ENCODE measurements at regions not wholly inside any gene's neighbourhood (a gene's known extent, or its start where the extent isn't known, plus 50 kb on each side); places are given as distances from the start of the nearest gene placed in this dataset.

DNA sequence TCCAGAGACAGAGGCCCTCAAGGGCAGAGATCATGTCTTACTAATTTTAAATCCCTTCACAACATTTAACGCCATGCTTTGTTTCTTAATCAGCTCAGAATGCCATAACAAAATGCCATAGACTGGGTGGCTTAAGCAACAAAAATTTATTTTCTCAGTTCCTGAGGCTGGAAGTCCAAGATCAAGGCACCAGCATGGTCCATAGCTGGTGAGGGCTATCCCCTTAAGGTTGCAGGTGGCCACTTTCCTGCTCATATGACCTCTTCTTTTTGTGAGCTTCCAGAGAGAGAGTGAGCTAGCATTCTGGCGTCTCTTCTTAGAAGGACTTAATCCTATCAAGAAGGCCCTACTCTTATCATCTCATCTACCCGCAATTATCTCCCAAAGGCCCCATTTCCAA, 470.3 kb downstream of the ZNF608 start:
- Histone ChIP-seq H3K27me3 (ENCODE audit: control insufficient read depth in 2 of 2, insufficient read depth in 2 of 2, low read length in 2 of 2) (no peaks in the 10 kb centered on the region), H3K4me1 (ENCODE audit: control insufficient read depth in 2 of 2, insufficient read depth in 2 of 2, low read length in 2 of 2) (peaks cover 0 to 6% of the 10 kb centered on the region in 2 donors), H3K9ac (ENCODE audit: low read depth in 1 of 2, low read length in 2 of 2) (no peak overlapping the region), H3K27ac (ENCODE audit: low read depth in 2 of 2, low read length in 2 of 2) (no peak overlapping the region), H3K9me3 (ENCODE audit: control insufficient read depth in 2 of 2, low read length in 2 of 2) (no peaks in the 10 kb centered on the region), H3K36me3 (ENCODE audit: control insufficient read depth in 2 of 2, insufficient read depth in 2 of 2, low read length in 2 of 2) (no peaks in the 10 kb centered on the region), H3K4me3 (ENCODE audit: low read length in 2 of 2) (no peak overlapping the region)

DNA sequence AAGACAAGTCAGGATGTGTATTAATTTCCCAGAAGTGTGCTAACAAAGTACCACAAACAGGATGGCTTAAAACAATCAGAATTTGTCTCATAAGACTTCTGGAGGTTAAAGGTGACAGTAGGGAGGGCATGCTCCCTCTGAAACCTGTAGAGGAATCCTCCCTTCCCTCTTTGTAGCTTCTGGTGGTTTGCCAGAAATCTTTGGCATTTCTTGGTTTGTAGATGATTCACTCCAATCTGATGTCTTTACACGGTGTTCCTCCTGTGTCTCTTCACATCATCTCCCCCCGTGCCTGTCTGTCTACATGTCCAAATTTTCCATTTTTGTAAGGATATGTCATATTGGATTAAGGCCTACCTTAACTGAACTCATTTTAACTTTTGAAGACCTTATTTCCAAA, 471.5 kb downstream of the ZNF608 start:
- no peaks in the 10 kb centered on the region for H3K36me3 ChIP-seq (ENCODE audit: control insufficient read depth in 2 of 2, insufficient read depth in 2 of 2, low read length in 2 of 2)
- H3K4me1 ChIP-seq (ENCODE audit: control insufficient read depth in 2 of 2, insufficient read depth in 2 of 2, low read length in 2 of 2) = peaks cover 0 to 6% of the 10 kb centered on the region in 2 donors
- no peaks in the 10 kb centered on the region for H3K9me3 ChIP-seq (ENCODE audit: control insufficient read depth in 2 of 2, low read length in 2 of 2)
- no peak overlapping the region for H3K9ac ChIP-seq (ENCODE audit: low read depth in 1 of 2, low read length in 2 of 2)
- H3K27ac ChIP-seq (ENCODE audit: low read depth in 2 of 2, low read length in 2 of 2) = no peak overlapping the region
- no peaks in the 10 kb centered on the region for H3K27me3 ChIP-seq (ENCODE audit: control insufficient read depth in 2 of 2, insufficient read depth in 2 of 2, low read length in 2 of 2)
- H3K4me3 ChIP-seq (ENCODE audit: low read length in 2 of 2) = no peak overlapping the region

DNA sequence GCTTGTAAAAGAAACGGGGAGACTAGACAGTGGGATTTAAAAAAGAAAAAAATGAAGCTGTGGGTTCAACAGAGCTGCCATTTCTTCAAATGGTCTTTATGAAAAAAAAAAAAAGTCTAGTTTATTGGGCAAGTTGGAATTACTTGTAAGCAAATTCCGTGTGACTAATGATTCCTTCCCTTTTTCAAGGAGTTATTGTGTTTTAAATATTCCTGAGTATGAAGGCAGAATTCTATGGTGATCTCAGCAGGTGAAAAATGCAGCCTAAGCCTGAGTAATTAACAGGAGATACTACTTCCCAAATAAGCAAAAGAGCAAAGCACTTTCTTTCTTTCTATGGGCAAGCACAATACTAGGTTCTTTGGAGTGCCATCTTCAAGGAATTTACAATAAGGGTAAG, 481.9 kb downstream of the ZNF608 start:
- H3K27ac ChIP-seq (ENCODE audit: low read depth in 2 of 2, low read length in 2 of 2) = no peak overlapping the region
- no peaks in the 10 kb centered on the region for H3K36me3 ChIP-seq (ENCODE audit: control insufficient read depth in 2 of 2, insufficient read depth in 2 of 2, low read length in 2 of 2)
- no peaks in the 10 kb centered on the region for H3K4me1 ChIP-seq (ENCODE audit: control insufficient read depth in 2 of 2, insufficient read depth in 2 of 2, low read length in 2 of 2)
- no peak overlapping the region for H3K9ac ChIP-seq (ENCODE audit: low read depth in 1 of 2, low read length in 2 of 2)
- H3K9me3 ChIP-seq (ENCODE audit: control insufficient read depth in 2 of 2, low read length in 2 of 2) = no peaks in the 10 kb centered on the region
- no peaks in the 10 kb centered on the region for H3K27me3 ChIP-seq (ENCODE audit: control insufficient read depth in 2 of 2, insufficient read depth in 2 of 2, low read length in 2 of 2)
- H3K4me3 ChIP-seq (ENCODE audit: low read length in 2 of 2) = no peak overlapping the region

DNA sequence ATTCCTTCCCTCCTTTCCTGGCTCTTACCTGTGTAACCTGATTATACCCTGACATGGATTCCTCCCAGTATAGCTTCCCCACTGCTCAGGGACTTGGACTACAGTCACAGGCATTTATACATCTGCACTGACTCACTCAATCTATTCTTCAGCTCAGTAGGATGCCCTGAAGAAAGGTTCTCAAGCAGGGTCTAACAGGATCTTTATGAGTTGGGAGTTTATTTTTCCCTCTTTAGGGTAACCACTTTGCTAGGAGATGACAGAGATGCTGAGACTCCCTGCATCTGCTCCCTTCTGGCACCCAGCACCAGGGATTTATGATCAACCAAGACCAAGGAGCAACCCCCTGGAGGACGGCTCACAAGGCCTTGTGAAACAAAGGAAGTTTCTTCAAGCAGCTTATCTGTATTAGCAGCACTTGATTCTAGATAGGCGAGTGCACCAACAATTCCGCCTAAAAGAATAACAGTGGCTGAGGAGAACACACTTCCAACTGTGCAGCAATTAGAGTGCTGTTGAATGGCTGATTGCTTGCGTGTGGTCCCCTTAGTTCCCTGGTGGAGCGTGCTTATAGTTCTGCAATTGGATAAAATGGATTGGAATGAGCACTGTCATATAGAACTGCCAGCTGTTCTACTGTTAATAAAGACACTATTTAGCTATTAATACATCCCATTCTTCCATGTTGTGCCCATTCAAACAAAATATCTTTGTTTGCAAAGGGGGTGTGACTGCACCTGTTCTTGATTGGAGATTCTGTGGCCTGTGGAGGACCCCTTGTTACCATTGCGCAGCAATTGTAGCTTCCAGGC, 482.6 kb downstream of the ZNF608 start:
- no peaks in the 10 kb centered on the region for H3K4me1 ChIP-seq (ENCODE audit: control insufficient read depth in 2 of 2, insufficient read depth in 2 of 2, low read length in 2 of 2)
- no peak overlapping the region for H3K9ac ChIP-seq (ENCODE audit: low read depth in 1 of 2, low read length in 2 of 2)
- no peaks in the 10 kb centered on the region for H3K9me3 ChIP-seq (ENCODE audit: control insufficient read depth in 2 of 2, low read length in 2 of 2)
- no peaks in the 10 kb centered on the region for H3K36me3 ChIP-seq (ENCODE audit: control insufficient read depth in 2 of 2, insufficient read depth in 2 of 2, low read length in 2 of 2)
- H3K4me3 ChIP-seq (ENCODE audit: low read length in 2 of 2) = no peak overlapping the region
- no peak overlapping the region for H3K27ac ChIP-seq (ENCODE audit: low read depth in 2 of 2, low read length in 2 of 2)
- no peaks in the 10 kb centered on the region for H3K27me3 ChIP-seq (ENCODE audit: control insufficient read depth in 2 of 2, insufficient read depth in 2 of 2, low read length in 2 of 2)

DNA sequence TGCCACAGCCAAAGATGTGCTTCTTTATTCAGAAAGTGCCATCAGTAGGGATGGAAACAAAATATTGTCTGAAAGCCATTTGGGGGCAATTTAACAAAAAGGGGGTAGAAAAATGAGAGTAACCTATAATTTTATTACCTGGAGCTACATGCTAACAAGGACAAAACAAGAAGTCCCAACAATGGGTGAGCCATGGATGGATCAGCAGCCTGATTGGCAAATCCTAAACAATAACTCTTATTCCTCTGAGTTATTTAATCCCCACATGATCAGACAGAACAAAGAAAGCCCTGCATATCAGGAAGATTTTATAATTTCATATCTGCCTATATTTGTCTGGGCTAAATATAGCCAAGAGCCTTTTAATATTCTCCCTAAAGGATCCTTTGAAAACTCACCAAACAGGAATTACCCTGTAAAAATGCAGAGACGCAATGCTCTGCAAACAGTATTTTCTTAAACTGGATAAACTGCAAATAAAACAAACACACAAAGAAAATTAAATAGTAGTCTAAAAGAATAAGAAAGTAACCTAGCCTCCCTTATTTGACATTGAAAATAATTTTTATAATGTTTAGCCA, 483.4 kb downstream of the ZNF608 start:
- Histone ChIP-seq H3K27me3 (ENCODE audit: control insufficient read depth in 2 of 2, insufficient read depth in 2 of 2, low read length in 2 of 2) (no peaks in the 10 kb centered on the region), H3K4me1 (ENCODE audit: control insufficient read depth in 2 of 2, insufficient read depth in 2 of 2, low read length in 2 of 2) (no peaks in the 10 kb centered on the region), H3K27ac (ENCODE audit: low read depth in 2 of 2, low read length in 2 of 2) (no peak overlapping the region), H3K9ac (ENCODE audit: low read depth in 1 of 2, low read length in 2 of 2) (no peak overlapping the region), H3K36me3 (ENCODE audit: control insufficient read depth in 2 of 2, insufficient read depth in 2 of 2, low read length in 2 of 2) (no peaks in the 10 kb centered on the region), H3K4me3 (ENCODE audit: low read length in 2 of 2) (no peak overlapping the region), H3K9me3 (ENCODE audit: control insufficient read depth in 2 of 2, low read length in 2 of 2) (no peaks in the 10 kb centered on the region)

DNA sequence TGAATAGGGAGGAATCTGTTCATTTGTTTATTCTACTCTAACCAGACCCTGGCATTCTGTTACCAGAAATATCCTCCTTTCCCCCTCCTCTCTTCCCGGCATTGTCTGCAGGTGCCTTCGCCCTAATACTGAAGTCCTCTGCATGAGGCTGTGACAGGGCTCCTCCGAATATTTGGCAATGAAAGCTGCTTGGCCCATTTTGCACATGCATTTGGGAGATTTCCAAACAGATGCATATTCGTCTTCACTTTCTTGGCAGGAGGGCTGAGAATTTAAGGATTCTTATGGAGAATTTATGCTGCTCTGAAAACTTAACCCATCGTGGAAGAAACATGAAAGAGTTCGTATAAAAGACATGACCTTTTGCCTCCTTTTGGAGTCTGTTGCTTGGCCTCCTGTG, 484.0 kb downstream of the ZNF608 start:
- H3K36me3 ChIP-seq (ENCODE audit: control insufficient read depth in 2 of 2, insufficient read depth in 2 of 2, low read length in 2 of 2) = no peaks in the 10 kb centered on the region
- H3K27ac ChIP-seq (ENCODE audit: low read depth in 2 of 2, low read length in 2 of 2) = no peak overlapping the region
- no peaks in the 10 kb centered on the region for H3K9me3 ChIP-seq (ENCODE audit: control insufficient read depth in 2 of 2, low read length in 2 of 2)
- no peak overlapping the region for H3K4me3 ChIP-seq (ENCODE audit: low read length in 2 of 2)
- H3K9ac ChIP-seq (ENCODE audit: low read depth in 1 of 2, low read length in 2 of 2) = no peak overlapping the region
- no peaks in the 10 kb centered on the region for H3K4me1 ChIP-seq (ENCODE audit: control insufficient read depth in 2 of 2, insufficient read depth in 2 of 2, low read length in 2 of 2)
- no peaks in the 10 kb centered on the region for H3K27me3 ChIP-seq (ENCODE audit: control insufficient read depth in 2 of 2, insufficient read depth in 2 of 2, low read length in 2 of 2)

DNA sequence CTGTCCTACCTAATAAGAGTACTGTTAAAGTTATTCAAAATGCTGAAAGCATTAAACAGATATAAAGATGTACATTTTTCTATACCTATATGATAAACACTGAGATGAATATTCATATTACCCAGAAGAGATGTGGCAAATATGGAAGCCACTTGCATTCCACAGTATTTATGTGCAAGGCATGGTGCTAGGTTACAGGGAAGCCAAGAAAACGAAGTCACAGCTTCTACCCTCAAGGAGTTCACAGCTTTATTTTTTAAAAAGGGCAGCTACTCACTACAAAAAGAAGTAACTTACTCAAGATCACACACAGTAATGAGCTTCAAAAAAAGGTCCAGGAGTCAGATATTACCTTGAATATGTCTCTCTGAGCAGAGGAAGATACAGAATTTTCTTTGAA, 484.6 kb downstream of the ZNF608 start:
- no peak overlapping the region for H3K27ac ChIP-seq (ENCODE audit: low read depth in 2 of 2, low read length in 2 of 2)

DNA sequence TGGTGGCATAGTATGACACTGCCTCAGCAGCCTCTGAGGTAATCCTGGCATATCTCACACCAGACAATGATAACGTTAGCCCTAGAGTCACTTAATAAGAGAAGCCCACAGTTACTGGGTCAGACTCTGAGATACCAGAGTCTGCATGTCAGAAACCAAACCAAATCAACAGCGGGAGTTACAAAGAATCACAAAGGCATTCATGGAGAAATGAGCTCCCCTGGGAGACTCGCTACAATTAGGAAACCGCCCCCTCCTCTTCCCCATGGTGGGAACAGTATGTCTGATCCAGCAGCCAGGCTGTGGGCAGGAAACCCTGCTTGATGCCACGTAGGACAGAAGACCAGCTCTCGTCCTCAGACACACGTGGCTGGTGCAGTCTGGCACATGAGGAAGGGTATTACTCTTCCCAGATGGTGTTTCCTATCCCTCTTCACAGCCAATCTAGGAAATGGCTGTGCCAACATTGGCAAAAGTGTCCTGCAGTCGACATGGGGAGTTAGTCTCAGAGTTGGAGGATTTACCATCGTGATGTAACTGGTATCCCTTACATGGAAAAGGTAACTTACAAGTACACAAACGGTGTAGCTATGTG, 485.4 kb downstream of the ZNF608 start:
- Histone ChIP-seq H3K27ac (ENCODE audit: low read depth in 2 of 2, low read length in 2 of 2) (no peak overlapping the region), H3K27me3 (ENCODE audit: control insufficient read depth in 2 of 2, insufficient read depth in 2 of 2, low read length in 2 of 2) (no peaks in the 10 kb centered on the region), H3K36me3 (ENCODE audit: control insufficient read depth in 2 of 2, insufficient read depth in 2 of 2, low read length in 2 of 2) (no peaks in the 10 kb centered on the region), H3K4me1 (ENCODE audit: control insufficient read depth in 2 of 2, insufficient read depth in 2 of 2, low read length in 2 of 2) (no peaks in the 10 kb centered on the region), H3K9ac (ENCODE audit: low read depth in 1 of 2, low read length in 2 of 2) (no peak overlapping the region), H3K4me3 (ENCODE audit: low read length in 2 of 2) (no peak overlapping the region), H3K9me3 (ENCODE audit: control insufficient read depth in 2 of 2, low read length in 2 of 2) (no peaks in the 10 kb centered on the region)

More for the DNA sequence above, 484.6 kb downstream of the ZNF608 start:
- Histone ChIP-seq H3K9me3 (ENCODE audit: control insufficient read depth in 2 of 2, low read length in 2 of 2) (no peaks in the 10 kb centered on the region), H3K36me3 (ENCODE audit: control insufficient read depth in 2 of 2, insufficient read depth in 2 of 2, low read length in 2 of 2) (no peaks in the 10 kb centered on the region), H3K9ac (ENCODE audit: low read depth in 1 of 2, low read length in 2 of 2) (no peak overlapping the region), H3K4me1 (ENCODE audit: control insufficient read depth in 2 of 2, insufficient read depth in 2 of 2, low read length in 2 of 2) (no peaks in the 10 kb centered on the region), H3K27me3 (ENCODE audit: control insufficient read depth in 2 of 2, insufficient read depth in 2 of 2, low read length in 2 of 2) (no peaks in the 10 kb centered on the region), H3K4me3 (ENCODE audit: low read length in 2 of 2) (no peak overlapping the region)

DNA sequence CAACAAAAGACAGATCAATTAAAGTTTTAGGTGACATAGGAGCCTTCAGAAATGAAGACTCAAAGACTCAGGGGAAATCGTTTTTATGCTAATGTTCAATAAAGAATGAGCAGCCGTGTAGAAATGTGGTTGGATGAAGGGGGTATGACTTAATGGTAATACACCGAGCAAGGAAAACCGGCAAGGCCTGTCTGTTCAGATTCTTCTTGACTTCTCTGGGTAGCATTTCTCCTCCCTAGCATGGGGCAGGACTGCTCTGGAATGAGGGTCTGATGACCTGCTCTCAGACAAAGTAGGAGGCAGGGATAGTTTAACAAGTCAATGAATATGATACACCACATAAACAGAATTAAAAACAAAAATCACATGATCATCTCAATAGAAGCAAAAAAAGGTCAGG, 487.4 kb downstream of the ZNF608 start:
- Histone ChIP-seq H3K27ac (ENCODE audit: low read depth in 2 of 2, low read length in 2 of 2) (no peak overlapping the region), H3K9ac (ENCODE audit: low read depth in 1 of 2, low read length in 2 of 2) (no peak overlapping the region), H3K27me3 (ENCODE audit: control insufficient read depth in 2 of 2, insufficient read depth in 2 of 2, low read length in 2 of 2) (no peaks in the 10 kb centered on the region), H3K4me1 (ENCODE audit: control insufficient read depth in 2 of 2, insufficient read depth in 2 of 2, low read length in 2 of 2) (no peaks in the 10 kb centered on the region), H3K36me3 (ENCODE audit: control insufficient read depth in 2 of 2, insufficient read depth in 2 of 2, low read length in 2 of 2) (no peaks in the 10 kb centered on the region), H3K9me3 (ENCODE audit: control insufficient read depth in 2 of 2, low read length in 2 of 2) (no peaks in the 10 kb centered on the region), H3K4me3 (ENCODE audit: low read length in 2 of 2) (no peak overlapping the region)

DNA sequence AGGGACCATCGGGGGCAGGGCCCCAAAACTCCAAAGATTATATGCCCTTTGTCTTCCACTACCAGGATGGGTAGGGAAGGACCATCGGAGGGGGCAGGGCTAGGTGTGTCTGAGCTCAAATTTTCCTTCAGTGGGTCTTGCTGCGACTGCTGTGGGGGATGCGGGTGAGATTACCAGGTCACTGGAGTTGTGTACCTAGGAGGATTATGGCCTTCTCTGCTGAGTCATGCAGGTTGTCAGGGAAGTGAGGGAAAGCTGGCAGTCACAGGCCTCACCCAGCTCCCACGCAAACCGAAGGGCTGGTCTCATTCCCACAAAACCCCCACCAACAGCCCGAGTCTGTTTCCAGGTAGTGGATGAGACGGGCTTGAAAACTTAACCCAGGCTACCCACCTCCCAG, 489.4 kb downstream of the ZNF608 start:
- H3K27ac ChIP-seq (ENCODE audit: low read depth in 2 of 2, low read length in 2 of 2) = no peak overlapping the region
- no peaks in the 10 kb centered on the region for H3K9me3 ChIP-seq (ENCODE audit: control insufficient read depth in 2 of 2, low read length in 2 of 2)
- no peaks in the 10 kb centered on the region for H3K27me3 ChIP-seq (ENCODE audit: control insufficient read depth in 2 of 2, insufficient read depth in 2 of 2, low read length in 2 of 2)
- H3K4me1 ChIP-seq (ENCODE audit: control insufficient read depth in 2 of 2, insufficient read depth in 2 of 2, low read length in 2 of 2) = no peaks in the 10 kb centered on the region
- no peaks in the 10 kb centered on the region for H3K36me3 ChIP-seq (ENCODE audit: control insufficient read depth in 2 of 2, insufficient read depth in 2 of 2, low read length in 2 of 2)
- H3K4me3 ChIP-seq (ENCODE audit: low read length in 2 of 2) = no peak overlapping the region
- no peak overlapping the region for H3K9ac ChIP-seq (ENCODE audit: low read depth in 1 of 2, low read length in 2 of 2)

All from mucosa of rectum (tissue), 2 donors.